ENCODE measurements at regions not wholly inside any gene's neighbourhood (a gene's known extent, or its start where the extent isn't known, plus 50 kb on each side); places are given as distances from the start of the nearest gene placed in this dataset.

GRCh38 chr12:105429511-105429910 is 99.0 kb downstream of the C12orf75 start:
- no peak for TF ChIP-seq CTCF (IDR thresholded peaks at IDR 0.05)
- ATAC-seq (ENCODE audit: low FRiP score) (no peak), DNase-seq (ENCODE audit: low spot score) (no peak)

GRCh38 chr12:105431537-105432100 is 101.1 kb downstream of the C12orf75 start:
- DNase-seq (ENCODE audit: low spot score), result no peak
- no peak for ATAC-seq (ENCODE audit: low FRiP score)
- no peak for TF ChIP-seq CTCF (IDR thresholded peaks at IDR 0.05)

- DNase-seq (ENCODE audit: low spot score) (no peak), ATAC-seq (ENCODE audit: low FRiP score) (no peak)
- no peak for TF ChIP-seq CTCF (IDR thresholded peaks at IDR 0.05)
Observed at GRCh38 chr12:105433804-105434203, 103.3 kb downstream of the C12orf75 start.

GRCh38 chr12:105436636-105437035 is 106.1 kb downstream of the C12orf75 start:
- no peak for ATAC-seq (ENCODE audit: low FRiP score)
- TF ChIP-seq CTCF (IDR thresholded peaks at IDR 0.05), result no peak
- no peak for DNase-seq (ENCODE audit: low spot score)

GRCh38 chr12:105440037-105440664 is 109.7 kb downstream of the C12orf75 start:
- DNase-seq (ENCODE audit: low spot score) (no peak), ATAC-seq (ENCODE audit: low FRiP score) (no peak)
- TF ChIP-seq CTCF (IDR thresholded peaks at IDR 0.05), result no peak

GRCh38 chr12:105443802-105444652 is 113.5 kb downstream of the C12orf75 start:
- DNase-seq (ENCODE audit: low spot score) (no peak), ATAC-seq (ENCODE audit: low FRiP score) (no peak)
- no peak for TF ChIP-seq CTCF (IDR thresholded peaks at IDR 0.05)

Measured in omental fat pad (tissue), 3 donors.